ENCODE measurements at regions not wholly inside any gene's neighbourhood (a gene's known extent, or its start where the extent isn't known, plus 50 kb on each side); places are given as distances from the start of the nearest gene placed in this dataset.

DNA sequence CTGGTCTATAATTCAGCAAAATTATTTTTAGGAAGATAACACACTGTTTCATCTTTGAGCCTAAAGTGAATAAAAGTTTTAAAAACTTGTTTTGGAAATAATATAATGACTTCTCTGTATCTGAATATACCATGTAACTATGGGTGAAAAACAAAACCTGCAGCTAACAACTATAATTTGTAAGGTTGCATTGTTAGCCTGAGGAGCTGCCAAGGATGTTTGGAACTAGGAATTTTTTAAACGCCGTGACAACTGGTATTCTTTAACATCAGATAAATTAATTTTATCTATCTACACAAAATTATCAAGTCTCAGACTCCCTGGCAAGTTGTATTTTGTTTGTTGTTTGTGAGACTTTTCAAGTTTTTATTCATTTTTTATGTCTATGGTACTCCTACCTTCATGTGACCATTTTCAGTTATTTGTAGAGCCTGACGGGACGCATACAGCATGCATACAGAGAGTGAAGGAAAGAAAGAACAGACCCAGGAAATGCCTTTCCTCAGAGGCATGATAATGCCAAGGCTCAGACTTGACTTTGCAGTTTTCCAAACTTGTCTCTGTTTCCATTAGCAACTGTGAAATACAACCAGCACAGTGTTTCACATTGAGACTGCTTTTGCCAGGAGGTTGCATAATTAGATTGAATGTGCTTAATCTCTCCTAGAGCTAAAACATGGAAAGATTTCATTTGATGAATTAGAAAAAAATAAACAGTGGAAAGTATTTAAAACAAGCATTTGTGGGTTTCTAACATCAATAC is 60.8 kb upstream of the ARHGEF26 start:
- no peak for DNase-seq (ENCODE audit: low read depth in 2 of 2)

DNA sequence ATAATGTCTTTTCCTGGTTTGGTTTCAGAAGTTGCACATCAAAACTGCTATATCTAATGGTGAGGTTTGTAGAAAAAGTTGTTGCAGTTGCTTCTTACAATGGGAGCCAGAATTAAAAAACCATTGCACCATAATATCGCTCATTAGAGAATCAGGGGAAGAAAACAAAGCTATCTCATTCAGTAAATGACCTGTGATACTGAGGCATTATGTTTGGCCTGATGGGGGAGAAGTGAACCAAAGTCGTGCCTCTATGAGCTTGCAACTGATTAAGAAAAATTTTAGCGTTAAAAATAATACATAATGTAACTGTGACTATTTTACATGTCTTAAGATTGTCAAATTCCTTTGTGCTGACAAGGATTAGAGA is 60.2 kb upstream of the ARHGEF26 start:
- DNase-seq (ENCODE audit: low read depth in 2 of 2), result no peak

DNA sequence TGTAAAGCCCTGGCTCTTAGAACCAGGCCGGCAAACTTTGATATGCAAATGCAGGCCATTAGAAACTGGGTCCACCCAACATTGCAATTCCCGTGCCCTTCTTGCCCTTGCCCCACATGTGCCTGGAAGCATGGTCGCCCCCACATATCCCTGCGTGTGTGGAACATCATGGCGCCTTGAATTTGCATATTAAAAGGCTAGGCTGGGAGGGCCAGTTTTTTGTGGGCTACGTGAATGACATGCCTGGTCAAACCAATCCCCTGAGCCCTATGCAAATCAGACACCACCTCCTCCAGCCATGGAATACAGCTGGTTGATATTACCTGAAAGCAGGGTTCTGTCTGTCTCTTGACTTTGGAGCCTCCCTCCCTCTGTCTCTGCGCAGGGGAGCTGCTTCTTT is 58.7 kb upstream of the ARHGEF26 start:
- DNase-seq (ENCODE audit: low read depth in 2 of 2), result no peak

DNA sequence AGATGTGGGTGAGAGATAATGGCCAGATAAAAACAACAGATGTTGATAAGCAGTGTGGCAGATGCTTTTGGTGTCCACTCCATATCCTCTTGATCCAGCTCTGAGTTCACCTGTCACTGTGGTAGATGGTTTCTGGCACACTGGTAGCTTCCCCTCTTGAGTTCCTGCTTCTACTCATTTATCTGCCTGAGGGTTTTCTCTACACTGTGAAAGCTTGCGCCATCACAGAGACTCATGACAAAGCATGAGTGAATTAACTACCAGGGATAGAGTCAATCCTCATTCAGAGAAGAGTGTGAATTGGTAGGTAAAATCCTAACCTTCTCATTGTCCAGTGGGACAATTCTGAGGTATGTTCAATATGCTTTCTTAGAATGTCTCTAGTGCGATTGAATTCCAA is 50.0 kb upstream of the ARHGEF26 start:
- no peak for DNase-seq (ENCODE audit: low read depth in 2 of 2)

All from stimulated activated CD4-positive, alpha-beta T cell treated with anti-CD3 and anti-CD28 coated beads, Interleukin-4, amount 100 ng/mL, for 48 hours (primary cell).